Naive B cell (primary cell): ENCODE measurements at regions not wholly inside any gene's neighbourhood (a gene's known extent, or its start where the extent isn't known, plus 50 kb on each side); places are given as distances from the start of the nearest gene placed in this dataset.
A peak's percentile ranks its signal among the peaks of the same experiment; 100 is the strongest.

Experiments used
- ATAC-seq, 2 donors: fragments of 150-1000 bp; cut with Tn5 transposase; 2 replicates each; pipeline ENCODE4 v1.10.0; 2021; ENCODE audit warnings: low read depth in 2 of 2, mild to moderate bottlenecking in 2 of 2, moderate library complexity in 2 of 2
- DNase-seq: peaks from one replicate; pipeline ENCODE4 v3.0.0; 2022
- H3K27ac Mint-ChIP-seq, 6 donors: one replicate each; pipeline ENCODE4 v1.8.0; 2020 to 2022; ENCODE audit warnings: mild to moderate bottlenecking in 6 of 6, mixed read lengths in 6 of 6, moderate library complexity in 5 of 6, inconsistent platforms in 2 of 6
- H3K27me3 Mint-ChIP-seq, 3 donors: one replicate each; pipeline ENCODE4 v1.8.0; 2021 to 2022; ENCODE audit warnings: mixed read lengths in 3 of 3, mild to moderate bottlenecking in 1 of 3
- H3K36me3 Mint-ChIP-seq, 2 donors: one replicate each; pipeline ENCODE4 v1.8.0; 2020 to 2022; ENCODE audit warnings: mixed read lengths in 2 of 2, inconsistent platforms in 1 of 2, mild to moderate bottlenecking in 1 of 2
- H3K4me1 Mint-ChIP-seq, 3 donors: one replicate each; pipeline ENCODE4 v1.8.0; 2020 to 2022; ENCODE audit warnings: mixed read lengths in 3 of 3, inconsistent platforms in 1 of 3, mild to moderate bottlenecking in 1 of 3, moderate library complexity in 1 of 3
- H3K4me3 Mint-ChIP-seq, 8 donors: one replicate each; pipeline ENCODE4 v1.8.0; 2020 to 2022; ENCODE audit warnings: mild to moderate bottlenecking in 8 of 8, mixed read lengths in 8 of 8, moderate library complexity in 8 of 8, inconsistent platforms in 2 of 8
- H3K9me3 Mint-ChIP-seq, 7 donors: one replicate each; pipeline ENCODE4 v1.8.0; 2020 to 2022; ENCODE audit warnings: mixed read lengths in 7 of 7, mild to moderate bottlenecking in 5 of 7, inconsistent platforms in 2 of 7, moderate library complexity in 1 of 7

- Mint-ChIP-seq H3K4me3 (no peak overlapping the region), H3K9me3 (no peaks in the 10 kb centered on the region), H3K4me1 (peaks cover 7 to 18% (median 16%) of the 10 kb centered on the region in 3 donors), H3K27me3 (peaks cover 0 to 9% (median 7%) of the 10 kb centered on the region in 3 donors), H3K27ac (peak overlapping the region in 1 of 6 donors; percentile 51), H3K36me3 (no peaks in the 10 kb centered on the region)
- peak; percentile 30 for DNase-seq
- ATAC-seq: peak; percentile 97 to 100
Observed at GRCh38 chr5:90168399-90168798, 241.2 kb downstream of the CETN3 start.

GRCh38 chr5:90166816-90167215 is 242.7 kb downstream of the CETN3 start:
- ATAC-seq: no peak
- H3K4me3 Mint-ChIP-seq: no peak overlapping the region
- H3K27me3 Mint-ChIP-seq: peaks cover 0 to 7% (median 0%) of the 10 kb centered on the region in 3 donors
- H3K4me1 Mint-ChIP-seq: peaks cover 7 to 18% (median 16%) of the 10 kb centered on the region in 3 donors
- no peaks in the 10 kb centered on the region for H3K9me3 Mint-ChIP-seq
- H3K36me3 Mint-ChIP-seq: no peaks in the 10 kb centered on the region
- no peak overlapping the region for H3K27ac Mint-ChIP-seq
- DNase-seq: no peak

- Mint-ChIP-seq H3K4me3 (no peak overlapping the region), H3K4me1 (peaks cover 5 to 17% (median 6%) of the 10 kb centered on the region in 3 donors), H3K27ac (no peak overlapping the region), H3K9me3 (no peaks in the 10 kb centered on the region), H3K36me3 (no peaks in the 10 kb centered on the region), H3K27me3 (peaks cover 0 to 7% (median 0%) of the 10 kb centered on the region in 3 donors)
- DNase-seq (no peak), ATAC-seq (no peak)
Observed at GRCh38 chr5:90162324-90162723, 247.2 kb downstream of the CETN3 start.

GRCh38 chr5:90161414-90161813 is 248.1 kb downstream of the CETN3 start:
- ATAC-seq (peak; percentile 58 to 80), DNase-seq (peak; percentile 9)
- no peaks in the 10 kb centered on the region for H3K36me3 Mint-ChIP-seq
- peak overlapping the region in 1 of 6 donors; percentile 62 for H3K27ac Mint-ChIP-seq
- no peaks in the 10 kb centered on the region for H3K9me3 Mint-ChIP-seq
- peaks cover 5 to 17% (median 6%) of the 10 kb centered on the region in 3 donors for H3K4me1 Mint-ChIP-seq
- peaks cover 0 to 5% (median 0%) of the 10 kb centered on the region in 3 donors for H3K27me3 Mint-ChIP-seq
- no peak overlapping the region for H3K4me3 Mint-ChIP-seq

- Mint-ChIP-seq H3K4me3 (no peak overlapping the region), H3K9me3 (peaks cover 0 to 6% (median 4%) of the 10 kb centered on the region in 7 donors), H3K36me3 (no peaks in the 10 kb centered on the region), H3K27me3 (no peaks in the 10 kb centered on the region), H3K27ac (peak overlapping the region in 3 of 6 donors; percentile 51 to 62 (median 51)), H3K4me1 (peaks cover 5 to 17% (median 6%) of the 10 kb centered on the region in 3 donors)
- ATAC-seq: no peak
- DNase-seq: no peak
Observed at GRCh38 chr5:90158131-90158530, 251.4 kb downstream of the CETN3 start.

GRCh38 chr5:90153031-90153430 is 256.5 kb downstream of the CETN3 start:
- no peak for DNase-seq
- Mint-ChIP-seq H3K4me1 (peaks cover 0 to 3% (median 0%) of the 10 kb centered on the region in 3 donors), H3K4me3 (no peak overlapping the region), H3K27me3 (peaks cover 0 to 7% (median 0%) of the 10 kb centered on the region in 3 donors), H3K36me3 (peaks cover 0 to 3% of the 10 kb centered on the region in 2 donors), H3K27ac (no peak overlapping the region), H3K9me3 (peaks cover 2 to 24% (median 11%) of the 10 kb centered on the region in 7 donors)
- no peak for ATAC-seq

GRCh38 chr5:90144625-90145327 is 264.8 kb downstream of the CETN3 start:
- Mint-ChIP-seq H3K9me3 (peaks cover 0 to 16% (median 12%) of the 10 kb centered on the region in 7 donors), H3K4me1 (peaks cover 9 to 12% (median 10%) of the 10 kb centered on the region in 3 donors), H3K27me3 (peaks cover 0 to 11% (median 0%) of the 10 kb centered on the region in 3 donors), H3K27ac (peak overlapping the region in 1 of 6 donors; percentile 7), H3K36me3 (peaks cover 0 to 8% of the 10 kb centered on the region in 2 donors), H3K4me3 (no peak overlapping the region)
- no peak for DNase-seq
- ATAC-seq: no peak

- peak; percentile 93 to 95 for ATAC-seq
- peak; percentile 42 for DNase-seq
- H3K27me3 Mint-ChIP-seq: peaks cover 0 to 11% (median 9%) of the 10 kb centered on the region in 3 donors
- H3K4me3 Mint-ChIP-seq: peak overlapping the region in 1 of 8 donors; percentile 8
- peaks cover 0 to 2% (median 0%) of the 10 kb centered on the region in 7 donors for H3K9me3 Mint-ChIP-seq
- H3K36me3 Mint-ChIP-seq: no peaks in the 10 kb centered on the region
- H3K4me1 Mint-ChIP-seq: peaks cover 9 to 12% (median 10%) of the 10 kb centered on the region in 3 donors
- H3K27ac Mint-ChIP-seq: peak overlapping the region; percentile 11 to 86 (median 42)
Observed at GRCh38 chr5:90142541-90142940, 267.0 kb downstream of the CETN3 start.

GRCh38 chr5:90141984-90142383 is 267.6 kb downstream of the CETN3 start:
- ATAC-seq: peak in 1 of 2 donors; percentile 13
- peaks cover 0 to 11% (median 6%) of the 10 kb centered on the region in 3 donors for H3K27me3 Mint-ChIP-seq

GRCh38 chr5:90136952-90137528 is 272.5 kb downstream of the CETN3 start:
- H3K36me3 Mint-ChIP-seq: no peaks in the 10 kb centered on the region
- ATAC-seq: no peak
- peaks cover 0 to 2% (median 0%) of the 10 kb centered on the region in 7 donors for H3K9me3 Mint-ChIP-seq

More at GRCh38 chr5:90141984-90142383, 267.6 kb downstream of the CETN3 start:
- Mint-ChIP-seq H3K4me3 (no peak overlapping the region), H3K27ac (peak overlapping the region in 5 of 6 donors; percentile 11 to 86 (median 34)), H3K9me3 (no peaks in the 10 kb centered on the region), H3K36me3 (no peaks in the 10 kb centered on the region), H3K4me1 (peaks cover 9 to 12% (median 10%) of the 10 kb centered on the region in 3 donors)
- no peak for DNase-seq

GRCh38 chr5:90135779-90136378 is 273.7 kb downstream of the CETN3 start:
- no peak for ATAC-seq
- no peak for DNase-seq
- H3K36me3 Mint-ChIP-seq: no peaks in the 10 kb centered on the region
- no peak overlapping the region for H3K4me3 Mint-ChIP-seq
- H3K27me3 Mint-ChIP-seq: peaks cover 0 to 11% (median 6%) of the 10 kb centered on the region in 3 donors
- peaks cover 0 to 2% (median 0%) of the 10 kb centered on the region in 7 donors for H3K9me3 Mint-ChIP-seq
- no peak overlapping the region for H3K27ac Mint-ChIP-seq
- peaks cover 11 to 24% (median 22%) of the 10 kb centered on the region in 3 donors for H3K4me1 Mint-ChIP-seq

More at GRCh38 chr5:90136952-90137528, 272.5 kb downstream of the CETN3 start:
- DNase-seq: no peak
- no peak overlapping the region for H3K4me3 Mint-ChIP-seq
- H3K4me1 Mint-ChIP-seq: peaks cover under 1 to 12% (median 12%) of the 10 kb centered on the region in 3 donors
- peaks cover 0 to 11% (median 6%) of the 10 kb centered on the region in 3 donors for H3K27me3 Mint-ChIP-seq
- H3K27ac Mint-ChIP-seq: no peak overlapping the region

GRCh38 chr5:90134892-90135291 is 274.7 kb downstream of the CETN3 start:
- Mint-ChIP-seq H3K4me3 (no peak overlapping the region), H3K36me3 (no peaks in the 10 kb centered on the region), H3K4me1 (peaks cover 11 to 25% (median 22%) of the 10 kb centered on the region in 3 donors), H3K27me3 (peaks cover 0 to 11% (median 6%) of the 10 kb centered on the region in 3 donors), H3K9me3 (peaks cover 0 to 2% (median 0%) of the 10 kb centered on the region in 7 donors), H3K27ac (no peak overlapping the region)
- DNase-seq (no peak), ATAC-seq (no peak)

- Mint-ChIP-seq H3K36me3 (no peaks in the 10 kb centered on the region), H3K27me3 (peaks cover 0 to 11% (median 6%) of the 10 kb centered on the region in 3 donors), H3K27ac (no peak overlapping the region), H3K9me3 (peaks cover 0 to 2% (median 0%) of the 10 kb centered on the region in 7 donors), H3K4me3 (no peak overlapping the region), H3K4me1 (peaks cover 11 to 25% (median 22%) of the 10 kb centered on the region in 3 donors)
- DNase-seq (no peak), ATAC-seq (no peak)
Observed at GRCh38 chr5:90134381-90134780, 275.2 kb downstream of the CETN3 start.
